B cell (primary cell): ENCODE measurements at regions not wholly inside any gene's neighbourhood (a gene's known extent, or its start where the extent isn't known, plus 50 kb on each side); places are given as distances from the start of the nearest gene placed in this dataset.
A peak's percentile ranks its signal among the peaks of the same experiment; 100 is the strongest.
"Not testable (repeated sequence)": the region's sequence is repeated elsewhere in the genome, so short reads cannot be mapped to it uniquely, and the experiment has no call there.

ENCODE experiments used
- ATAC-seq: fragments of 200-7000 bp; cut with Tn5 transposase; one replicate; pipeline ENCODE4 v1.10.0; 2021; ENCODE audit warnings: low read depth, mild to moderate bottlenecking, moderate number of reproducible peaks, moderate library complexity
- CTCF ChIA-PET: fragments of 350-600 bp; sonication (Branson Sonifier 250); formaldehyde crosslinking; loops from one replicate; lab custom pipeline; 2021; ENCODE audit warnings: antibody characterized with exemption, inconsistent platforms; lab: Charles Lee
- POLR2A ChIA-PET: fragments of 350-600 bp; sonication (Branson Sonifier 250); formaldehyde crosslinking; loops from one replicate; lab custom pipeline; 2021; ENCODE audit warnings: antibody characterized with exemption; lab: Charles Lee
- DNase-seq: peaks from one replicate; pipeline ENCODE4 v3.0.0; 2013
- H2AFZ ChIP-seq: 2 replicates; pipeline ENCODE4 v1.6.1; 2012; ENCODE audit warnings: mild to moderate bottlenecking, low read depth, low read length; ENCODE audit not compliant: insufficient read depth, poor library complexity, severe bottlenecking
- H3K27ac ChIP-seq, 2 donors: 1 replicate in 1 of 2; 2 replicates in 1 of 2; pipeline ENCODE4 v1.5.1; 2012 to 2013; ENCODE audit warnings: low read length in 2 of 2, mild to moderate bottlenecking in 2 of 2, moderate library complexity in 1 of 2
- H3K27me3 ChIP-seq, 4 experiments: fragments of 200-600 bp in 1 of 4; sonication (generic) in 1 of 4; replicated peaks in 1 of 4; 1 replicate in 2 of 4; 2 replicates in 2 of 4; pipeline versions ENCODE4 v1.6.1 to v1.7.0; 2013 to 2016; ENCODE audit warnings: low read length in 3 of 4, mild to moderate bottlenecking in 2 of 4, mixed read lengths in 1 of 4, moderate library complexity in 1 of 4; ENCODE audit not compliant: insufficient read depth in 4 of 4, control insufficient read depth in 3 of 4; ENCODE audit errors: control extremely low read depth in 1 of 4
- H3K36me3 ChIP-seq, 2 experiments: replicated peaks in 1 of 2; 1 replicate in 1 of 2; 2 replicates in 1 of 2; pipeline versions ENCODE4 v1.6.1 to v1.7.1; 2013; ENCODE audit warnings: low read length in 1 of 2; ENCODE audit not compliant: insufficient read depth in 2 of 2, control insufficient read depth in 1 of 2; ENCODE audit errors: control extremely low read depth in 1 of 2, extremely low read depth in 1 of 2
- H3K4me1 ChIP-seq, 2 donors: fragments of 200-600 bp in 1 of 2; sonication (generic) in 1 of 2; 1 replicate in 1 of 2; 2 replicates in 1 of 2; pipeline versions ENCODE4 v1.5.1 to v1.6.1; 2013 to 2017; ENCODE audit warnings: low read length in 2 of 2; ENCODE audit not compliant: control insufficient read depth in 2 of 2, insufficient read depth in 2 of 2
- H3K4me2 ChIP-seq: replicated peaks from 2 replicates; pipeline ENCODE3; 2012; ENCODE audit warnings: mild to moderate bottlenecking, low read depth, low read length; ENCODE audit not compliant: poor library complexity, severe bottlenecking
- H3K4me3 ChIP-seq, 5 experiments: fragments of 200-600 bp in 1 of 5; sonication (generic) in 1 of 5; 1 replicate in 3 of 5; 2 replicates in 2 of 5; pipeline versions ENCODE4 v1.5.1 to v1.7.0; 2011 to 2016; ENCODE audit warnings: low read length in 4 of 5, mild to moderate bottlenecking in 4 of 5, low read depth in 2 of 5, control low read depth in 1 of 5, moderate library complexity in 1 of 5; ENCODE audit not compliant: insufficient read depth in 1 of 5; ENCODE audit errors: control extremely low read depth in 1 of 5, extremely low read depth in 1 of 5
- H3K79me2 ChIP-seq: fragments of 200-600 bp; sonication (generic); one replicate; pipeline ENCODE4 v1.6.0; 2016; ENCODE audit warnings: low read length; ENCODE audit not compliant: control insufficient read depth, insufficient read depth
- H3K9ac ChIP-seq: fragments of 200-600 bp; sonication (generic); 2 replicates; pipeline ENCODE4 v1.6.1; 2017; ENCODE audit warnings: mild to moderate bottlenecking, low read length, moderate library complexity
- H3K9me3 ChIP-seq, 3 donors: one replicate each; pipeline versions ENCODE4 v1.6.1 to v1.7.1; 2013; ENCODE audit warnings: low read length in 2 of 3; ENCODE audit not compliant: control insufficient read depth in 2 of 3, insufficient read depth in 1 of 3; ENCODE audit errors: control extremely low read depth in 1 of 3
- H4K20me1 ChIP-seq: 2 replicates; pipeline ENCODE4 v1.6.0; 2012; ENCODE audit warnings: mild to moderate bottlenecking, low read length; ENCODE audit not compliant: insufficient read depth, control insufficient read depth, poor library complexity, severe bottlenecking
- H3K27ac Mint-ChIP-seq: one replicate; pipeline ENCODE4 v1.8.0; 2021; ENCODE audit warnings: mixed read lengths
- H3K27me3 Mint-ChIP-seq: one replicate; pipeline ENCODE4 v1.8.0; 2021; ENCODE audit warnings: mixed read lengths
- H3K4me1 Mint-ChIP-seq: one replicate; pipeline ENCODE4 v1.8.0; 2021; ENCODE audit warnings: mixed read lengths
- H3K4me3 Mint-ChIP-seq: one replicate; pipeline ENCODE4 v1.8.0; 2021; ENCODE audit warnings: mixed read lengths
- H3K9me3 Mint-ChIP-seq: one replicate; pipeline ENCODE4 v1.8.0; 2022; ENCODE audit warnings: mixed read lengths; ENCODE audit not compliant: insufficient read depth
- CTCF ChIP-seq: fragments of 200-600 bp; IDR thresholded peaks from one replicate; pipeline ENCODE4 v1.8.0; 2022; ENCODE audit warnings: antibody characterized with exemption, mild to moderate bottlenecking
- EZH2 ChIP-seq: IDR thresholded peaks from 2 replicates; pipeline ENCODE4 v1.6.1; 2012; ENCODE audit warnings: borderline replicate concordance, low read depth, mild to moderate bottlenecking, moderate library complexity, low read length; ENCODE audit not compliant: insufficient read depth, poor library complexity, severe bottlenecking
- WGBS: methylation state at CpG from one replicate; pipeline ENCODE4 v1.1.5; 2013; ENCODE audit warnings: missing lambda C conversion rate; ENCODE audit not compliant: insufficient coverage; 5-methylcytosine and 5-hydroxymethylcytosine counted together
- intact Hi-C: fragments of 100-400 bp; cut with micrococcal nuclease; formaldehyde crosslinking; loops from one replicate; pipeline ENCODE4 v1.10.0; 2022

- no peak for TF ChIP-seq EZH2
- no peak for TF ChIP-seq CTCF
- Histone ChIP-seq H3K4me3 (no peak overlapping the region), H3K9me3 (peaks cover 0 to 3% (median 0%) of the 10 kb centered on the region in 3 donors), H3K27ac (no peak overlapping the region), H3K79me2 (no peaks in the 10 kb centered on the region), H3K36me3 (no peaks in the 10 kb centered on the region), H3K27me3 (no peaks in the 10 kb centered on the region), H3K4me2 (no peak overlapping the region), H2AFZ (no peak overlapping the region), H3K9ac (no peak overlapping the region), H4K20me1 (no peaks in the 10 kb centered on the region), H3K4me1 (no peaks in the 10 kb centered on the region)
- ChIA-PET POLR2A (no interaction called here), CTCF (no interaction called here)
- ATAC-seq (no peak), DNase-seq (no peak)
- peaks cover 5% of the 10 kb centered on the region for H3K27me3 Mint-ChIP-seq
- H3K4me1 Mint-ChIP-seq = no peaks in the 10 kb centered on the region
- H3K27ac Mint-ChIP-seq = no peak overlapping the region
- no peak overlapping the region for H3K4me3 Mint-ChIP-seq
- intact Hi-C loops = no loop called here
- whole genome bisulfite sequencing = 77% methylated on average over 12 of the region's 12 CpGs
- H3K9me3 Mint-ChIP-seq = no peaks in the 10 kb centered on the region
Observed at GRCh38 chr7:4472728-4473127, 209.4 kb upstream of the FOXK1 start.

- H3K9ac ChIP-seq = no peak overlapping the region
- Mint-ChIP-seq H3K27me3 (no peaks in the 10 kb centered on the region), H3K4me3 (no peak overlapping the region), H3K9me3 (peaks cover 7% of the 10 kb centered on the region), H3K27ac (no peak overlapping the region), H3K4me1 (no peaks in the 10 kb centered on the region)
- no peaks in the 10 kb centered on the region for H3K4me1 ChIP-seq
- peaks cover 0 to 22% (median 7%) of the 10 kb centered on the region in 3 donors for H3K9me3 ChIP-seq
- CTCF ChIA-PET = no interaction called here
- WGBS = 51% methylated on average over 11 of the region's 12 CpGs
- H3K4me2 ChIP-seq = no peak overlapping the region
- intact Hi-C loops = no loop called here
- ATAC-seq = no peak
- H3K79me2 ChIP-seq = no peaks in the 10 kb centered on the region
- no peaks in the 10 kb centered on the region for H3K27me3 ChIP-seq
- peak; percentile 15 for DNase-seq
- no peak overlapping the region for H2AFZ ChIP-seq
- H4K20me1 ChIP-seq = no peaks in the 10 kb centered on the region
- H3K27ac ChIP-seq = no peak overlapping the region
- TF ChIP-seq EZH2 (no peak), CTCF (no peak)
- no peak overlapping the region for H3K4me3 ChIP-seq
- POLR2A ChIA-PET = no interaction called here
- H3K36me3 ChIP-seq = no peaks in the 10 kb centered on the region
Observed at GRCh38 chr7:4479367-4480039, 202.6 kb upstream of the FOXK1 start.

- H3K4me3 Mint-ChIP-seq, H3K79me2 ChIP-seq, H3K4me1 ChIP-seq, H3K27ac ChIP-seq, H3K27ac Mint-ChIP-seq, ATAC-seq, intact Hi-C loops, H3K36me3 ChIP-seq, H3K4me2 ChIP-seq, H3K27me3 Mint-ChIP-seq, H3K9ac ChIP-seq, POLR2A ChIA-PET, CTCF ChIA-PET, DNase-seq, H3K4me1 Mint-ChIP-seq, H4K20me1 ChIP-seq, H2AFZ ChIP-seq, H3K4me3 ChIP-seq, H3K27me3 ChIP-seq, H3K9me3 Mint-ChIP-seq: not testable (repeated sequence)
- H3K9me3 ChIP-seq = peaks cover 0 to 22% (median 7%) of the 10 kb centered on the region in 3 donors
- 100% methylated on average over 2 of the region's 11 CpGs for WGBS
Observed at GRCh38 chr7:4480131-4480530, 202.0 kb upstream of the FOXK1 start.
